ENCODE measurements at regions not wholly inside any gene's neighbourhood (a gene's known extent, or its start where the extent isn't known, plus 50 kb on each side); places are given as distances from the start of the nearest gene placed in this dataset.

DNA sequence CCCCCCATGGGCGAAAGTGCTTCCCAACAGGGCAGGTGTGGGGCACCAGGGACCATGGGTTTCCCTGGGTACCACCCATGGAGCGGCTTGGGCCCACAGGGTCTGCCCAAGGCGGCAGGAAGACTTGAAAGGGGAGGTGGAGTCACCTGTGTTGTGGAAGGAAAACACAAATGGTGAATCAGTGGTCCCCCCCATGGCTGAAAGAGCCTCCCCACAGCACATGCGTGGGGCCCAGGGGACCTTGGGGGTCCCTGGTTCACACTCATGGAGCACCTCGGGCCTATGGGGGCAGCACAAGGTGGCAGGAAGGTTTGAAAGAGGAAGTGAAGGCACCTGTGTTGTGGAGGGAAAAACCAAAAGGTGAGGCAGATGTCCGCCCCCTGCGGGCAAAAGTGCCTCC is 581.9 kb downstream of the ALG10 start:
- WGBS, 3 donors = 37 to 43% (median 40%) methylated on average over 7 of the region's 7 CpGs
- TF ChIP-seq, protein P1, sequence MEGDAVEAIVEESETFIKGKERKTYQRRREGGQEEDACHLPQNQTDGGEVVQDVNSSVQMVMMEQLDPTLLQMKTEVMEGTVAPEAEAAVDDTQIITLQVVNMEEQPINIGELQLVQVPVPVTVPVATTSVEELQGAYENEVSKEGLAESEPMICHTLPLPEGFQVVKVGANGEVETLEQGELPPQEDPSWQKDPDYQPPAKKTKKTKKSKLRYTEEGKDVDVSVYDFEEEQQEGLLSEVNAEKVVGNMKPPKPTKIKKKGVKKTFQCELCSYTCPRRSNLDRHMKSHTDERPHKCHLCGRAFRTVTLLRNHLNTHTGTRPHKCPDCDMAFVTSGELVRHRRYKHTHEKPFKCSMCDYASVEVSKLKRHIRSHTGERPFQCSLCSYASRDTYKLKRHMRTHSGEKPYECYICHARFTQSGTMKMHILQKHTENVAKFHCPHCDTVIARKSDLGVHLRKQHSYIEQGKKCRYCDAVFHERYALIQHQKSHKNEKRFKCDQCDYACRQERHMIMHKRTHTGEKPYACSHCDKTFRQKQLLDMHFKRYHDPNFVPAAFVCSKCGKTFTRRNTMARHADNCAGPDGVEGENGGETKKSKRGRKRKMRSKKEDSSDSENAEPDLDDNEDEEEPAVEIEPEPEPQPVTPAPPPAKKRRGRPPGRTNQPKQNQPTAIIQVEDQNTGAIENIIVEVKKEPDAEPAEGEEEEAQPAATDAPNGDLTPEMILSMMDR (IDR thresholded peaks at IDR 0.05) = no peak
- no peaks in the 10 kb centered on the region for H3K27me3 ChIP-seq (ENCODE audit: insufficient read depth in 3 of 3, low read length in 2 of 3)
- H3K36me3 ChIP-seq (ENCODE audit: insufficient read depth in 1 of 2, low read depth in 1 of 2) = no peaks in the 10 kb centered on the region
- intact Hi-C loops (cut with DNase I) = no loop called here
- no peak for ATAC-seq
- DNase-seq = no peak
- no peak overlapping the region for H3K27ac ChIP-seq
- H3K9me3 ChIP-seq = no peaks in the 10 kb centered on the region
- H3K4me3 ChIP-seq = no peak overlapping the region
- no peaks in the 10 kb centered on the region for H3K4me1 ChIP-seq

DNA sequence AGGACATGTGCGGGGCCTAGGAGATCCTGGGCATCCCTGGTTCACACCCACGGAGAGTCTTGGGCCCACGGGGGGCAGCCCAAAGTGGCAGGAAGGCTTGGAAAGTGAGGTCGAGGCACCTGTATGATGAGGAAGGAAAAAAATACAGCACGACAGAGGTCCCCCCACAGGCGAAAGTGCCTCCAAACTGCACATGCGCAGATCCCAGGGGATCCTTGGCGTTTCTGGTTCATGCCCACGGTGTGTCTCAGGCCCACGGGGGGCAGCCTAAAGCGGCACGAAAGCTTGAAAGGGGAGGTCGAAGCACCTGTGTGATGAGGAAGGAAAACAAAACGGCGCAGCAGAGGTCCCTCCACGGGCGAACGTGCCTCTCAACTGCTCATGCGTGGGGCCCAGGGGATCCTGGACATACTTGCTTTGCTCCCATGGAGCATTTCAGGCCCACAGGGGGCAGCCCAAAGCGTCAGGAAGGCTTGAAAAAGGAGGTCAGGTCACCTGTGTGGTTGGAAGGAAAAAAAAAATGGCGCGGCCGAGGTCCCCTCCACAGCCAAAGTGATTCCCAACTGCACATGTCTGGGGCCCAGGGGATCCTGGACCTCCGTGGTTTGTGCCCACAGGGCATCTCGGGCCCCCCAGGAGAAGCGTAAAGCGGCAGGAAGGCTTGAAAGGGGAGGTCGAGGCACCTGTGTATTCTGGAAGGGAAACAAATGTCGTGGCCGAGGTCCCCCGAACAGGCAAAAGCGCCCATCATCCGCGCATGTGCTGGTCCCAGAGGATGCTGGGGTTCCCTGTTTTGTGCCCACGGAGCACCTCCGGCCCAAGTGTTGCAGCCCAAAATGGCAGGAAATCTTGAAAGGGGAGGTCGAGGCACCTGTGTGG is 582.6 kb downstream of the ALG10 start:
- H3K4me3 ChIP-seq = no peak overlapping the region
- no peaks in the 10 kb centered on the region for H3K4me1 ChIP-seq
- TF ChIP-seq, protein P1 (IDR thresholded peaks at IDR 0.05) = no peak
- H3K27me3 ChIP-seq (ENCODE audit: insufficient read depth in 3 of 3, low read length in 2 of 3) = no peaks in the 10 kb centered on the region
- no peaks in the 10 kb centered on the region for H3K9me3 ChIP-seq
- no peaks in the 10 kb centered on the region for H3K36me3 ChIP-seq (ENCODE audit: insufficient read depth in 1 of 2, low read depth in 1 of 2)
- intact Hi-C loops (cut with DNase I) = no loop called here
- H3K27ac ChIP-seq = no peak overlapping the region
- WGBS, 3 donors = 67 to 71% (median 70%) methylated on average over 37 of the region's 37 CpGs
- ATAC-seq = no peak
- no peak for DNase-seq

DNA sequence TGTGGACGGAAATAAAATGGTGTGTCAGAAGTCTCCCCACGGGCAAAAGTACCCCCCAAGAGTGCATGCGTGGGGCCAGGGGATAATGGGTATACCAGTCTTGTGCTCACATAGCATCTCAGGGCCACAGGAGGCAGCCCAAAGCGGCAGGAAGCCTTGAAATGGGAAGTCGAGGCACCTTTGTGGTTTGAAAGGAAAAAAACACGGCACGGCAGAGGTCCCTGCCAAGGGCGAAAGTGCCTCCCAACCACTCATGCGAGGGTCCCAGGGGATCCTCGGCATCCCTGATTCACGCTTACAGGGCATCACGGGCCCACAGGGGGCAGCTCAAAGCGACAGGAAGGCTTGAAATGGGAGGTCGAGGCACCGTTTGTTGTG is 583.2 kb downstream of the ALG10 start:
- TF ChIP-seq, protein P1 (IDR thresholded peaks at IDR 0.05) = no peak
- Histone ChIP-seq H3K36me3 (ENCODE audit: insufficient read depth in 1 of 2, low read depth in 1 of 2) (no peaks in the 10 kb centered on the region), H3K27me3 (ENCODE audit: insufficient read depth in 3 of 3, low read length in 2 of 3) (no peaks in the 10 kb centered on the region), H3K9me3 (no peaks in the 10 kb centered on the region), H3K27ac (no peak overlapping the region), H3K4me1 (no peaks in the 10 kb centered on the region), H3K4me3 (no peak overlapping the region)
- 63 to 71% (median 66%) methylated on average over 13 to 15 of the region's 15 CpGs for WGBS, 3 donors
- intact Hi-C loops (cut with DNase I) = no loop called here
- no peak for DNase-seq
- ATAC-seq = no peak

DNA sequence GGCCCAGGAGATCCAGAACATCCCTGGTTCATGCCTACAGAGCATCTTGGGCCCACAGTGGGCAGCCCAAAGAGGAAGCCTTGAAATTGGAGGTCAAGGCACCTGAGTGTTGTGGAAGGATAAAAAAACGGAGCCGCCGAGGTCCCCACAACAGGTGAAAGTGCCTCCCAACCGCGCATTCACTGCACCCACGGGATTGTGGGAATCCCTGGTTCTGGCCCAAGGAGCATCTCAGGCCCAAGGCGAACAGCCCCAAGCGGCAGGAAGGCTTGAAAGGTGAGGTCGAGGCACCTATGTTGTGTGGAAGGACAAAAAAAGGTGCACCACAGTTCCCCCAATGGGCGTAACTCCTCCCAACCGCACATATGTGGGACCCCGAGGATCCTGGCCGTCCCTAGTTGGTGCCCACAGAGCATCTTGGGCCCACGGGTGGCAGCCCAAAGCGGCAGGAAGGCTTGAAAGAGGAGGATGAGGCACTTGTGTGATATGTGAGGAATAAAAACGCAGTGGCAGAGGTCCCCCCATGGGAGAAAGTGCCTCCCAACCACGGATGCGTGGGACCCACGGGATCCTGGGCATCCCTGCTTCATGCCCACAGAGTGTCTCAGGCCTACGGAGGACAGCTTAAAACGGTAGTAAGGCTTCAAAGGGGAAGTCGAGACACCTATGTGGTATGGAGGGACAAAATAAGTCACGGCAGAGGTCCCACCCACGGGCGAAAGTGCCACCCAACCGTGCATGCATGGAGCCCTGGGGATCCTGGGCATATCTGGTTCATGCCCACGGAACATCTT is 583.9 kb downstream of the ALG10 start:
- H3K27ac ChIP-seq = no peak overlapping the region
- no peaks in the 10 kb centered on the region for H3K27me3 ChIP-seq (ENCODE audit: insufficient read depth in 3 of 3, low read length in 2 of 3)
- no peaks in the 10 kb centered on the region for H3K4me1 ChIP-seq
- H3K9me3 ChIP-seq = no peaks in the 10 kb centered on the region
- 61 to 67% (median 64%) methylated on average over 27 of the region's 27 CpGs for WGBS, 3 donors
- no peak for DNase-seq
- ATAC-seq = no peak
- intact Hi-C loops (cut with DNase I) = no loop called here
- H3K36me3 ChIP-seq (ENCODE audit: insufficient read depth in 1 of 2, low read depth in 1 of 2) = no peaks in the 10 kb centered on the region
- TF ChIP-seq, protein P1 (IDR thresholded peaks at IDR 0.05) = no peak
- H3K4me3 ChIP-seq = no peak overlapping the region
